Fibroblast of pulmonary artery (primary cell): ENCODE measurements at regions not wholly inside any gene's neighbourhood (a gene's known extent, or its start where the extent isn't known, plus 50 kb on each side); places are given as distances from the start of the nearest gene placed in this dataset.

Source experiments
- DNase-seq: peaks from one replicate; pipeline ENCODE4 v3.0.0-alpha.2; 2010; ENCODE audit warnings: low read depth
- H3K4me3 ChIP-seq: replicated peaks from 2 replicates; pipeline ENCODE4 v1.5.1; 2011; ENCODE audit warnings: low read depth, mild to moderate bottlenecking, control low read depth, low read length, moderate library complexity
- CTCF ChIP-seq: IDR thresholded peaks from 2 replicates; pipeline ENCODE4 v1.5.1; 2011; ENCODE audit warnings: mild to moderate bottlenecking, control low read depth, low read length, inconsistent platforms; ENCODE audit errors: missing control alignments

GRCh38 chr15:98431171-98431570 lies 217.2 kb upstream of the IGF1R start:
- H3K4me3 ChIP-seq: no peak overlapping the region
- TF ChIP-seq CTCF: no peak
- DNase-seq: no peak

- no peak for DNase-seq
- no peak for TF ChIP-seq CTCF
- no peak overlapping the region for H3K4me3 ChIP-seq
These were observed 215.0 kb upstream of the IGF1R start for GRCh38 chr15:98433346-98433745.

- TF ChIP-seq CTCF: no peak
- no peak for DNase-seq
- H3K4me3 ChIP-seq: no peak overlapping the region
These were observed 214.5 kb upstream of the IGF1R start for GRCh38 chr15:98433856-98434255.

GRCh38 chr15:98437752-98438151 lies 210.6 kb upstream of the IGF1R start:
- no peak for TF ChIP-seq CTCF
- H3K4me3 ChIP-seq: no peak overlapping the region
- DNase-seq: no peak

GRCh38 chr15:98438326-98438725 lies 210.0 kb upstream of the IGF1R start:
- H3K4me3 ChIP-seq: no peak overlapping the region
- TF ChIP-seq CTCF: no peak
- DNase-seq: no peak

- TF ChIP-seq CTCF: no peak
- H3K4me3 ChIP-seq: no peak overlapping the region
- no peak for DNase-seq
These were observed 209.4 kb upstream of the IGF1R start for GRCh38 chr15:98438907-98439306.

GRCh38 chr15:98439523-98439942 lies 208.8 kb upstream of the IGF1R start:
- H3K4me3 ChIP-seq: no peak overlapping the region
- TF ChIP-seq CTCF: no peak
- DNase-seq: no peak
